T-helper 2 cell treated with Interferon-gamma antibody and Interleukin-4, amounts not matched to agents 100 ng/mL and 5 ng/mL, for 36 hours (primary cell): ENCODE measurements at regions not wholly inside any gene's neighbourhood (a gene's known extent, or its start where the extent isn't known, plus 50 kb on each side); places are given as distances from the start of the nearest gene placed in this dataset.

Experiments
- intact Hi-C: fragments of 100-400 bp; cut with micrococcal nuclease; formaldehyde crosslinking; loops from one replicate; pipeline ENCODE4 v1.15.1; 2023

GRCh38 chr1:58862728-58863385 is 79.0 kb upstream of the JUN start:
- intact Hi-C loops, result no loop called here

- intact Hi-C loops, result no loop called here
Measured at GRCh38 chr1:58864654-58865053, 80.8 kb upstream of the JUN start.

- intact Hi-C loops, result no loop called here
Measured at GRCh38 chr1:58866578-58866977, 82.7 kb upstream of the JUN start.

- intact Hi-C loops, result no loop called here
Measured at GRCh38 chr1:58869638-58870297, 85.9 kb upstream of the JUN start.

- intact Hi-C loops, result no loop called here
Measured at GRCh38 chr1:58870298-58870676, 86.4 kb upstream of the JUN start.

- intact Hi-C loops, result no loop called here
Measured at GRCh38 chr1:58874342-58874741, 90.5 kb upstream of the JUN start.

- intact Hi-C loops, result no loop called here
Measured at GRCh38 chr1:58874757-58875755, 91.2 kb upstream of the JUN start.

GRCh38 chr1:58879464-58879863 is 95.6 kb upstream of the JUN start:
- intact Hi-C loops, result no loop called here

- intact Hi-C loops, result no loop called here
Measured at GRCh38 chr1:58880592-58880991, 96.7 kb upstream of the JUN start.

GRCh38 chr1:58881471-58881994 is 97.7 kb upstream of the JUN start:
- intact Hi-C loops, result no loop called here

GRCh38 chr1:58882322-58882948 is 98.6 kb upstream of the JUN start:
- intact Hi-C loops, result no loop called here

- intact Hi-C loops, result no loop called here
Measured at GRCh38 chr1:58883037-58883887, 99.4 kb upstream of the JUN start.

GRCh38 chr1:58883888-58884482 is 100.1 kb upstream of the JUN start:
- intact Hi-C loops, result no loop called here

GRCh38 chr1:58884706-58885661 is 101.1 kb upstream of the JUN start:
- intact Hi-C loops, result no loop called here

- intact Hi-C loops, result no loop called here
Measured at GRCh38 chr1:58885998-58886397, 102.2 kb upstream of the JUN start.

- intact Hi-C loops, result no loop called here
Measured at GRCh38 chr1:58886611-58887010, 102.8 kb upstream of the JUN start.

- intact Hi-C loops, result no loop called here
Measured at GRCh38 chr1:58887059-58887458, 103.2 kb upstream of the JUN start.

GRCh38 chr1:58888833-58889232 is 105.0 kb upstream of the JUN start:
- intact Hi-C loops, result no loop called here

GRCh38 chr1:58890113-58890512 is 106.3 kb upstream of the JUN start:
- intact Hi-C loops, result no loop called here
